Neural progenitor cell (in vitro differentiated cells): ENCODE measurements at regions not wholly inside any gene's neighbourhood (a gene's known extent, or its start where the extent isn't known, plus 50 kb on each side); places are given as distances from the start of the nearest gene placed in this dataset.
A peak's percentile ranks its signal among the peaks of the same experiment; 100 is the strongest.

Experiments
- DNase-seq: peaks from one replicate; pipeline ENCODE4 v3.0.0-alpha.2; 2016; ENCODE audit warnings: low spot score
- H2AFZ ChIP-seq: fragments of 200-600 bp; sonication (generic); replicated peaks from 2 replicates; pipeline ENCODE4 v1.6.1; 2016; ENCODE audit warnings: antibody characterized with exemption
- H3F3A ChIP-seq: fragments of 200-600 bp; sonication (generic); 2 replicates; pipeline ENCODE4 v1.6.1; 2016; ENCODE audit warnings: antibody characterized with exemption, low read depth
- H3K27ac ChIP-seq: fragments of 200-600 bp; sonication (generic); 2 replicates; pipeline ENCODE4 v1.5.1; 2016; ENCODE audit warnings: mild to moderate bottlenecking
- H3K27me3 ChIP-seq: fragments of 200-600 bp; sonication (generic); 2 replicates; pipeline ENCODE4 v1.6.1; 2016; ENCODE audit warnings: mild to moderate bottlenecking, moderate library complexity
- H3K36me3 ChIP-seq: fragments of 200-600 bp; sonication (generic); 2 replicates; pipeline ENCODE4 v1.5.1; 2016
- H3K4me1 ChIP-seq: fragments of 200-600 bp; sonication (generic); 2 replicates; pipeline ENCODE4 v1.6.1; 2016; ENCODE audit warnings: mixed run types
- H3K4me2 ChIP-seq: fragments of 200-600 bp; sonication (generic); 2 replicates; pipeline ENCODE4 v1.6.1; 2016
- H3K4me3 ChIP-seq: fragments of 200-600 bp; sonication (generic); 2 replicates; pipeline ENCODE4 v1.5.1; 2016
- H3K79me2 ChIP-seq: fragments of 200-600 bp; sonication (generic); 2 replicates; pipeline ENCODE4 v1.6.1; 2016; ENCODE audit warnings: low read depth
- H3K9ac ChIP-seq: fragments of 200-600 bp; sonication (generic); 2 replicates; pipeline ENCODE4 v1.6.1; 2016
- H3K9me3 ChIP-seq: fragments of 200-600 bp; sonication (generic); 2 replicates; pipeline ENCODE4 v1.5.1; 2016; ENCODE audit warnings: low read depth
- H4K20me1 ChIP-seq: fragments of 200-600 bp; sonication (generic); 2 replicates; pipeline ENCODE4 v1.6.1; 2016; ENCODE audit warnings: low read depth
- H3K27ac Mint-ChIP-seq: 3 replicates; pipeline ENCODE4 v1.8.0; 2021; ENCODE audit warnings: mixed read lengths
- H3K27me3 Mint-ChIP-seq: 2 replicates; pipeline ENCODE4 v1.8.0; 2022; ENCODE audit warnings: low read depth, mild to moderate bottlenecking, inconsistent platforms, moderate library complexity, mixed read lengths; ENCODE audit not compliant: insufficient read depth
- H3K36me3 Mint-ChIP-seq: 3 replicates; pipeline ENCODE4 v1.8.0; 2021; ENCODE audit warnings: mixed read lengths
- H3K4me1 Mint-ChIP-seq: 3 replicates; pipeline ENCODE4 v1.8.0; 2021; ENCODE audit warnings: mixed read lengths
- H3K4me3 Mint-ChIP-seq: 3 replicates; pipeline ENCODE4 v1.8.0; 2021; ENCODE audit warnings: mild to moderate bottlenecking, moderate library complexity, mixed read lengths
- H3K9me3 Mint-ChIP-seq: 3 replicates; pipeline ENCODE4 v1.8.0; 2020; ENCODE audit warnings: mixed read lengths
- EZH2 ChIP-seq: fragments of 200-600 bp; sonication (generic); IDR thresholded peaks from 2 replicates; pipeline ENCODE4 v1.6.1; 2017; ENCODE audit warnings: antibody characterized with exemption, mild to moderate bottlenecking, moderate library complexity
- EZH2phosphoT487 ChIP-seq: fragments of 200-600 bp; sonication (generic); IDR thresholded peaks from 2 replicates; pipeline ENCODE4 v1.6.1; 2017; ENCODE audit warnings: antibody characterized with exemption
- TF ChIP-seq, protein P1 (sequence below): fragments of 200-600 bp; sonication (generic); IDR thresholded peaks from 2 replicates; pipeline ENCODE4 v1.5.1; 2017; ENCODE audit warnings: antibody characterized with exemption, mild to moderate bottlenecking

DNA sequence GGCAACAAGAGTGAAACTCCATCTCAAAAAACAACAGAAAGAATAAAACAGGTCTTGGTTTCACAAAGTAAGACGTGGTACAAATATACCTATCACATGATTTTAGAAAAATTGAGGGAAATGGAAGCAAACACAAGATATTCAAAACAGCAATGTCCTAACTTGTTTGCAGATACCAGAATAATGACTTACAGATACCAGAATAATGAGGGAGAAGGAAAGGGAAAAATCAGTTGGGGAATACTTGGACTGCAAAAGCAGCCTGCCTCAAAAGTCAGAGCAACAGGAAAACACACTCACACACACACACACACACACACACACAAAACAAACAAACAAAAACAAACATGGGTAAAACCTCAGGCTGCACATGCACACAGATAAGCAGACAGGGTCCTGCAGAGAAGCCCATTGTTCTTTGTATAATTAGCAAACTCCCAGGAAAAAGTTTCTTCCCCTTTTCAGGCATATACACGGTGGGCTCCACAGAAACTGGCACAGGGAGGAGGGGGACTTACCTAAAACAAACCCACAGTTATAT lies 65.7 kb upstream of the CAPRIN2 start:
- Histone ChIP-seq H3K9ac (no peak overlapping the region), H3K36me3 (no peaks in the 10 kb centered on the region), H3F3A (peaks cover 26% of the 10 kb centered on the region), H3K4me2 (peak overlapping the region; percentile 53), H2AFZ (no peak overlapping the region), H3K4me3 (no peak overlapping the region), H3K4me1 (peaks cover 21% of the 10 kb centered on the region), H4K20me1 (no peaks in the 10 kb centered on the region), H3K9me3 (no peaks in the 10 kb centered on the region), H3K27me3 (peaks cover 38% of the 10 kb centered on the region), H3K79me2 (no peaks in the 10 kb centered on the region), H3K27ac (no peak overlapping the region)
- no peaks in the 10 kb centered on the region for H3K36me3 Mint-ChIP-seq
- H3K27me3 Mint-ChIP-seq = peaks cover 9% of the 10 kb centered on the region
- TF ChIP-seq EZH2phosphoT487 (no peak), EZH2 (no peak)
- TF ChIP-seq, protein P1, sequence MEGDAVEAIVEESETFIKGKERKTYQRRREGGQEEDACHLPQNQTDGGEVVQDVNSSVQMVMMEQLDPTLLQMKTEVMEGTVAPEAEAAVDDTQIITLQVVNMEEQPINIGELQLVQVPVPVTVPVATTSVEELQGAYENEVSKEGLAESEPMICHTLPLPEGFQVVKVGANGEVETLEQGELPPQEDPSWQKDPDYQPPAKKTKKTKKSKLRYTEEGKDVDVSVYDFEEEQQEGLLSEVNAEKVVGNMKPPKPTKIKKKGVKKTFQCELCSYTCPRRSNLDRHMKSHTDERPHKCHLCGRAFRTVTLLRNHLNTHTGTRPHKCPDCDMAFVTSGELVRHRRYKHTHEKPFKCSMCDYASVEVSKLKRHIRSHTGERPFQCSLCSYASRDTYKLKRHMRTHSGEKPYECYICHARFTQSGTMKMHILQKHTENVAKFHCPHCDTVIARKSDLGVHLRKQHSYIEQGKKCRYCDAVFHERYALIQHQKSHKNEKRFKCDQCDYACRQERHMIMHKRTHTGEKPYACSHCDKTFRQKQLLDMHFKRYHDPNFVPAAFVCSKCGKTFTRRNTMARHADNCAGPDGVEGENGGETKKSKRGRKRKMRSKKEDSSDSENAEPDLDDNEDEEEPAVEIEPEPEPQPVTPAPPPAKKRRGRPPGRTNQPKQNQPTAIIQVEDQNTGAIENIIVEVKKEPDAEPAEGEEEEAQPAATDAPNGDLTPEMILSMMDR = no peak
- peaks cover 29% of the 10 kb centered on the region for H3K4me1 Mint-ChIP-seq
- H3K27ac Mint-ChIP-seq = no peak overlapping the region
- no peak for DNase-seq
- H3K9me3 Mint-ChIP-seq = no peaks in the 10 kb centered on the region
- no peak overlapping the region for H3K4me3 Mint-ChIP-seq

DNA sequence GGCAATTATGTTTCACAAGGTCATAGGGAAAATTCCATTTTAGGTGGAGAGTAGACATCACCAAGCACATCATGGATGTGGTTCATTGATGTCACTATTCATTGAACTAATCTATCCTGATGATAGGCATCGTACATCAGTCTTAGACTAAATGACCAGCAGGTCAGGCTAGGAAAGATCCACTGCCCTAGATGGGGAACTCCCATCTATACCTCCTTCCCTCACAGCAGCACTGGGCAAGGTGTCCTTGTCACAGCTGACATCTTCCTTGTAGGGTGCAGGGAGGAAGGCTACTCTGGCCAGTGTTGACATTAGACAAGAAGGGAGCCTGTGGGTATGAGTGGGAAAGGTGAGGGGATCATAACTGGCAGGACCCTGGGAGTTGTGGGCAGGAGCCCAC lies 63.8 kb upstream of the CAPRIN2 start:
- Histone ChIP-seq H3K4me1 (peaks cover 19% of the 10 kb centered on the region), H3K79me2 (no peaks in the 10 kb centered on the region), H3F3A (peaks cover 20% of the 10 kb centered on the region), H3K9me3 (no peaks in the 10 kb centered on the region), H2AFZ (no peak overlapping the region), H3K27me3 (peaks cover 22% of the 10 kb centered on the region), H4K20me1 (no peaks in the 10 kb centered on the region), H3K4me2 (no peak overlapping the region), H3K9ac (no peak overlapping the region), H3K4me3 (no peak overlapping the region), H3K36me3 (no peaks in the 10 kb centered on the region), H3K27ac (no peak overlapping the region)
- Mint-ChIP-seq H3K27ac (no peak overlapping the region), H3K36me3 (no peaks in the 10 kb centered on the region), H3K4me3 (no peak overlapping the region), H3K9me3 (no peaks in the 10 kb centered on the region), H3K27me3 (peaks cover 4% of the 10 kb centered on the region), H3K4me1 (peaks cover 26% of the 10 kb centered on the region)
- no peak for DNase-seq
- TF ChIP-seq EZH2phosphoT487 (no peak), EZH2 (no peak)
- TF ChIP-seq, protein P1 = no peak

GRCh38 chr12:30816742-30817465 lies 62.2 kb upstream of the CAPRIN2 start:
- no peak overlapping the region for H3K4me3 Mint-ChIP-seq
- Histone ChIP-seq H3K4me1 (peaks cover 17% of the 10 kb centered on the region), H3K27ac (no peak overlapping the region), H3K9ac (no peak overlapping the region), H3K79me2 (no peaks in the 10 kb centered on the region), H3K36me3 (no peaks in the 10 kb centered on the region), H2AFZ (no peak overlapping the region), H3F3A (peaks cover 6% of the 10 kb centered on the region), H3K4me3 (no peak overlapping the region), H3K9me3 (no peaks in the 10 kb centered on the region), H3K4me2 (no peak overlapping the region), H4K20me1 (no peaks in the 10 kb centered on the region), H3K27me3 (peaks cover 7% of the 10 kb centered on the region)
- H3K27me3 Mint-ChIP-seq = peaks cover 2% of the 10 kb centered on the region
- no peaks in the 10 kb centered on the region for H3K36me3 Mint-ChIP-seq
- DNase-seq = no peak
- H3K9me3 Mint-ChIP-seq = no peaks in the 10 kb centered on the region
- TF ChIP-seq EZH2phosphoT487 = no peak
- TF ChIP-seq EZH2 = no peak
- TF ChIP-seq, protein P1 = no peak
- H3K27ac Mint-ChIP-seq = peak overlapping the region; percentile 43
- H3K4me1 Mint-ChIP-seq = peaks cover 16% of the 10 kb centered on the region
